GM23338 (cell line): ENCODE measurements at regions not wholly inside any gene's neighbourhood (a gene's known extent, or its start where the extent isn't known, plus 50 kb on each side); places are given as distances from the start of the nearest gene placed in this dataset.

Experiments used
- ATAC-seq: fragments of 200-7000 bp; cut with Tn5 transposase; 3 replicates; pipeline ENCODE4 v1.9.1; 2020
- DNase-seq: peaks from one replicate; pipeline ENCODE4 v3.0.0-alpha.2; 2015; ENCODE audit warnings: low spot score
- H2AFZ ChIP-seq: fragments of 200-600 bp; sonication (generic); 2 replicates; pipeline ENCODE4 v1.8.0; 2016; ENCODE audit warnings: antibody characterized with exemption, mild to moderate bottlenecking, moderate library complexity
- H3F3A ChIP-seq: fragments of 200-600 bp; sonication (generic); replicated peaks from 2 replicates; pipeline ENCODE4 v1.8.0; 2017; ENCODE audit warnings: antibody characterized with exemption, mixed run types, low read depth
- H3K27ac ChIP-seq: fragments of 200-600 bp; sonication (generic); 2 replicates; pipeline ENCODE4 v1.6.1; 2016; ENCODE audit warnings: low read depth
- H3K27me3 ChIP-seq: fragments of 200-600 bp; sonication (generic); 2 replicates; pipeline ENCODE4 v1.8.0; 2016; ENCODE audit warnings: mild to moderate bottlenecking, mixed run types, moderate library complexity; ENCODE audit not compliant: insufficient read depth
- H3K36me3 ChIP-seq: fragments of 200-600 bp; sonication (generic); 2 replicates; pipeline ENCODE4 v1.8.0; 2016; ENCODE audit warnings: mild to moderate bottlenecking; ENCODE audit not compliant: insufficient read depth
- H3K4me1 ChIP-seq: fragments of 200-600 bp; sonication (generic); 2 replicates; pipeline ENCODE4 v1.8.0; 2016; ENCODE audit warnings: mild to moderate bottlenecking, moderate library complexity; ENCODE audit not compliant: insufficient read depth
- H3K4me2 ChIP-seq: fragments of 200-600 bp; sonication (generic); 2 replicates; pipeline ENCODE4 v1.7.1; 2017; ENCODE audit warnings: mixed run types
- H3K4me3 ChIP-seq: fragments of 200-600 bp; sonication (generic); 2 replicates; pipeline ENCODE4 v1.6.1; 2016; ENCODE audit warnings: mixed run types
- H3K79me2 ChIP-seq: fragments of 200-600 bp; sonication (generic); replicated peaks from 2 replicates; pipeline ENCODE4 v1.8.0; 2017; ENCODE audit warnings: mild to moderate bottlenecking; ENCODE audit not compliant: insufficient read depth
- H3K9me2 ChIP-seq: fragments of 200-600 bp; sonication (generic); 2 replicates; pipeline ENCODE4 v1.8.0; 2017; ENCODE audit not compliant: insufficient read depth
- H4K20me1 ChIP-seq: fragments of 200-600 bp; sonication (generic); replicated peaks from 2 replicates; pipeline ENCODE4 v1.8.0; 2017; ENCODE audit warnings: mild to moderate bottlenecking; ENCODE audit not compliant: insufficient read depth
- H3K27ac Mint-ChIP-seq: 2 replicates; pipeline ENCODE4 v1.8.0; 2020; ENCODE audit warnings: inconsistent platforms, mild to moderate bottlenecking, moderate library complexity, mixed read lengths
- H3K27me3 Mint-ChIP-seq: 3 replicates; pipeline ENCODE4 v1.8.0; 2022; ENCODE audit warnings: low read depth, mild to moderate bottlenecking, moderate library complexity, mixed read lengths, inconsistent platforms; ENCODE audit not compliant: insufficient read depth, poor library complexity
- H3K36me3 Mint-ChIP-seq: 3 replicates; pipeline ENCODE4 v1.8.0; 2021; ENCODE audit warnings: low read depth, mild to moderate bottlenecking, inconsistent platforms, moderate library complexity, mixed read lengths
- H3K4me1 Mint-ChIP-seq: 3 replicates; pipeline ENCODE4 v1.8.0; 2020; ENCODE audit warnings: mild to moderate bottlenecking, inconsistent platforms, mixed read lengths
- H3K4me3 Mint-ChIP-seq: 3 replicates; pipeline ENCODE4 v1.8.0; 2021; ENCODE audit warnings: moderate library complexity, mild to moderate bottlenecking, inconsistent platforms, mixed read lengths
- H3K9me3 Mint-ChIP-seq: 3 replicates; pipeline ENCODE4 v1.8.0; 2020; ENCODE audit warnings: moderate library complexity, mild to moderate bottlenecking, inconsistent platforms, mixed read lengths
- EZH2 ChIP-seq: fragments of 200-600 bp; sonication (generic); IDR thresholded peaks from one replicate; pipeline ENCODE4 v1.8.0; 2017; ENCODE audit warnings: antibody characterized with exemption, mild to moderate bottlenecking, low read depth; ENCODE audit not compliant: unreplicated experiment
- EZH2phosphoT487 ChIP-seq: fragments of 200-600 bp; sonication (generic); IDR thresholded peaks from one replicate; pipeline ENCODE4 v1.8.1; 2018; ENCODE audit warnings: antibody characterized with exemption; ENCODE audit not compliant: unreplicated experiment
- NANOG ChIP-seq: IDR thresholded peaks from 2 replicates; pipeline ENCODE4 v1.6.1; 2016; ENCODE audit warnings: antibody characterized with exemption, borderline replicate concordance
- POLR2AphosphoS5 ChIP-seq: IDR thresholded peaks from 2 replicates; pipeline ENCODE4 v1.6.1; 2016; ENCODE audit warnings: antibody characterized with exemption, low read depth
- STAT1 ChIP-seq: IDR thresholded peaks from one replicate; pipeline ENCODE4 v1.6.1; 2016; ENCODE audit warnings: antibody characterized with exemption; ENCODE audit not compliant: unreplicated experiment
- ZNF114 ChIP-seq: fragments of 250-450 bp; sonication (Bioruptor Pico); IDR thresholded peaks from 2 replicates; pipeline ENCODE4 v1.5.0; 2020; ENCODE audit warnings: mild to moderate bottlenecking, moderate library complexity
- ZNF331 ChIP-seq: fragments of 250-450 bp; sonication (Bioruptor Pico); IDR thresholded peaks from 2 replicates; pipeline ENCODE4 v1.5.0; 2020; ENCODE audit warnings: low read depth, mild to moderate bottlenecking, moderate library complexity
- TF ChIP-seq, protein P1 (sequence below): IDR thresholded peaks from 2 replicates; pipeline ENCODE4 v1.6.1; 2016; ENCODE audit warnings: antibody characterized with exemption
- TF ChIP-seq, protein P2 (sequence below), 2 experiments: fragments of 200-600 bp in 1 of 2; sonication (generic) in 1 of 2; conservative IDR thresholded peaks; 2 replicates each; pipeline versions ENCODE4 v1.5.1 to v1.6.1; 2016 to 2017; ENCODE audit warnings: antibody characterized with exemption in 2 of 2, low read depth in 2 of 2, mild to moderate bottlenecking in 2 of 2, moderate library complexity in 1 of 2
- TF ChIP-seq, protein P3 (sequence below): fragments of 250-450 bp; sonication (Bioruptor Pico); IDR thresholded peaks from 2 replicates; pipeline ENCODE4 v1.5.0; 2020; ENCODE audit warnings: mild to moderate bottlenecking, moderate library complexity
- TF ChIP-seq, protein P4 (sequence below): IDR thresholded peaks from one replicate; pipeline ENCODE4 v1.6.1; 2018; ENCODE audit warnings: antibody characterized with exemption; ENCODE audit not compliant: unreplicated experiment

DNA sequence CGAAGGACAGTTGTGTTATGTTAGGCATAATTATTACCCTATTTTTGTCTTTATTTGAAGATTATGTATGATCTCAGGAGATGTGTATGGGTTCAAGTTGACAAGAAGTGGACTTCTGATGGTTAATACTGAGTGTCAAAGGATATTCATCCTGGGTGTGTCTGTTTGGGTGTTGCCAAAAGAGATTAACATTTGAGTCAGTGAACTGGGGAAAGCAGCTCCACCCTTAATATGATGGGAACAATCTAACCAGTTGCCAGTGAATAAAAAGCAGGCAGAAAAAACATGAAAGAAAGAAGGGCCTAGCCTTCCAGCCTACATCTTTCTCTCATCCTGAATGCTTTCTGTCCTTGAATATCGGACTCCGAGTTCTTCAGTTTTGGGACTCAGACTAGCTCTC, 332.6 kb downstream of the DTHD1 start:
- DNase-seq (no peak), ATAC-seq (no peak)
- Histone ChIP-seq H3K27me3 (no peaks in the 10 kb centered on the region), H3K4me2 (no peak overlapping the region), H3K27ac (no peak overlapping the region), H3K36me3 (no peaks in the 10 kb centered on the region), H3F3A (no peaks in the 10 kb centered on the region), H3K4me3 (no peak overlapping the region), H2AFZ (no peak overlapping the region), H3K4me1 (no peaks in the 10 kb centered on the region), H4K20me1 (no peaks in the 10 kb centered on the region), H3K9me2 (peaks cover 14% of the 10 kb centered on the region), H3K79me2 (no peaks in the 10 kb centered on the region)
- Mint-ChIP-seq H3K27me3 (no peaks in the 10 kb centered on the region), H3K36me3 (peaks cover 4% of the 10 kb centered on the region; the same call in 2 of the 3 replicates), H3K9me3 (peaks cover 9% of the 10 kb centered on the region), H3K4me3 (no peak overlapping the region), H3K27ac (no peak overlapping the region), H3K4me1 (no peaks in the 10 kb centered on the region)
- TF ChIP-seq POLR2AphosphoS5 (no peak), NANOG (no peak), EZH2phosphoT487 (no peak), EZH2 (no peak), ZNF331 (CRISPR knock-in tag) (no peak), STAT1 (no peak), ZNF114 (no peak)
- TF ChIP-seq, protein P1, sequence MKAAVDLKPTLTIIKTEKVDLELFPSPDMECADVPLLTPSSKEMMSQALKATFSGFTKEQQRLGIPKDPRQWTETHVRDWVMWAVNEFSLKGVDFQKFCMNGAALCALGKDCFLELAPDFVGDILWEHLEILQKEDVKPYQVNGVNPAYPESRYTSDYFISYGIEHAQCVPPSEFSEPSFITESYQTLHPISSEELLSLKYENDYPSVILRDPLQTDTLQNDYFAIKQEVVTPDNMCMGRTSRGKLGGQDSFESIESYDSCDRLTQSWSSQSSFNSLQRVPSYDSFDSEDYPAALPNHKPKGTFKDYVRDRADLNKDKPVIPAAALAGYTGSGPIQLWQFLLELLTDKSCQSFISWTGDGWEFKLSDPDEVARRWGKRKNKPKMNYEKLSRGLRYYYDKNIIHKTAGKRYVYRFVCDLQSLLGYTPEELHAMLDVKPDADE: no peak
- TF ChIP-seq, protein P2, sequence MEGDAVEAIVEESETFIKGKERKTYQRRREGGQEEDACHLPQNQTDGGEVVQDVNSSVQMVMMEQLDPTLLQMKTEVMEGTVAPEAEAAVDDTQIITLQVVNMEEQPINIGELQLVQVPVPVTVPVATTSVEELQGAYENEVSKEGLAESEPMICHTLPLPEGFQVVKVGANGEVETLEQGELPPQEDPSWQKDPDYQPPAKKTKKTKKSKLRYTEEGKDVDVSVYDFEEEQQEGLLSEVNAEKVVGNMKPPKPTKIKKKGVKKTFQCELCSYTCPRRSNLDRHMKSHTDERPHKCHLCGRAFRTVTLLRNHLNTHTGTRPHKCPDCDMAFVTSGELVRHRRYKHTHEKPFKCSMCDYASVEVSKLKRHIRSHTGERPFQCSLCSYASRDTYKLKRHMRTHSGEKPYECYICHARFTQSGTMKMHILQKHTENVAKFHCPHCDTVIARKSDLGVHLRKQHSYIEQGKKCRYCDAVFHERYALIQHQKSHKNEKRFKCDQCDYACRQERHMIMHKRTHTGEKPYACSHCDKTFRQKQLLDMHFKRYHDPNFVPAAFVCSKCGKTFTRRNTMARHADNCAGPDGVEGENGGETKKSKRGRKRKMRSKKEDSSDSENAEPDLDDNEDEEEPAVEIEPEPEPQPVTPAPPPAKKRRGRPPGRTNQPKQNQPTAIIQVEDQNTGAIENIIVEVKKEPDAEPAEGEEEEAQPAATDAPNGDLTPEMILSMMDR (conservative IDR thresholded peaks at IDR 0.05; ENCODE audit: low read depth in 2 of 2): no peak
- TF ChIP-seq, protein P3, sequence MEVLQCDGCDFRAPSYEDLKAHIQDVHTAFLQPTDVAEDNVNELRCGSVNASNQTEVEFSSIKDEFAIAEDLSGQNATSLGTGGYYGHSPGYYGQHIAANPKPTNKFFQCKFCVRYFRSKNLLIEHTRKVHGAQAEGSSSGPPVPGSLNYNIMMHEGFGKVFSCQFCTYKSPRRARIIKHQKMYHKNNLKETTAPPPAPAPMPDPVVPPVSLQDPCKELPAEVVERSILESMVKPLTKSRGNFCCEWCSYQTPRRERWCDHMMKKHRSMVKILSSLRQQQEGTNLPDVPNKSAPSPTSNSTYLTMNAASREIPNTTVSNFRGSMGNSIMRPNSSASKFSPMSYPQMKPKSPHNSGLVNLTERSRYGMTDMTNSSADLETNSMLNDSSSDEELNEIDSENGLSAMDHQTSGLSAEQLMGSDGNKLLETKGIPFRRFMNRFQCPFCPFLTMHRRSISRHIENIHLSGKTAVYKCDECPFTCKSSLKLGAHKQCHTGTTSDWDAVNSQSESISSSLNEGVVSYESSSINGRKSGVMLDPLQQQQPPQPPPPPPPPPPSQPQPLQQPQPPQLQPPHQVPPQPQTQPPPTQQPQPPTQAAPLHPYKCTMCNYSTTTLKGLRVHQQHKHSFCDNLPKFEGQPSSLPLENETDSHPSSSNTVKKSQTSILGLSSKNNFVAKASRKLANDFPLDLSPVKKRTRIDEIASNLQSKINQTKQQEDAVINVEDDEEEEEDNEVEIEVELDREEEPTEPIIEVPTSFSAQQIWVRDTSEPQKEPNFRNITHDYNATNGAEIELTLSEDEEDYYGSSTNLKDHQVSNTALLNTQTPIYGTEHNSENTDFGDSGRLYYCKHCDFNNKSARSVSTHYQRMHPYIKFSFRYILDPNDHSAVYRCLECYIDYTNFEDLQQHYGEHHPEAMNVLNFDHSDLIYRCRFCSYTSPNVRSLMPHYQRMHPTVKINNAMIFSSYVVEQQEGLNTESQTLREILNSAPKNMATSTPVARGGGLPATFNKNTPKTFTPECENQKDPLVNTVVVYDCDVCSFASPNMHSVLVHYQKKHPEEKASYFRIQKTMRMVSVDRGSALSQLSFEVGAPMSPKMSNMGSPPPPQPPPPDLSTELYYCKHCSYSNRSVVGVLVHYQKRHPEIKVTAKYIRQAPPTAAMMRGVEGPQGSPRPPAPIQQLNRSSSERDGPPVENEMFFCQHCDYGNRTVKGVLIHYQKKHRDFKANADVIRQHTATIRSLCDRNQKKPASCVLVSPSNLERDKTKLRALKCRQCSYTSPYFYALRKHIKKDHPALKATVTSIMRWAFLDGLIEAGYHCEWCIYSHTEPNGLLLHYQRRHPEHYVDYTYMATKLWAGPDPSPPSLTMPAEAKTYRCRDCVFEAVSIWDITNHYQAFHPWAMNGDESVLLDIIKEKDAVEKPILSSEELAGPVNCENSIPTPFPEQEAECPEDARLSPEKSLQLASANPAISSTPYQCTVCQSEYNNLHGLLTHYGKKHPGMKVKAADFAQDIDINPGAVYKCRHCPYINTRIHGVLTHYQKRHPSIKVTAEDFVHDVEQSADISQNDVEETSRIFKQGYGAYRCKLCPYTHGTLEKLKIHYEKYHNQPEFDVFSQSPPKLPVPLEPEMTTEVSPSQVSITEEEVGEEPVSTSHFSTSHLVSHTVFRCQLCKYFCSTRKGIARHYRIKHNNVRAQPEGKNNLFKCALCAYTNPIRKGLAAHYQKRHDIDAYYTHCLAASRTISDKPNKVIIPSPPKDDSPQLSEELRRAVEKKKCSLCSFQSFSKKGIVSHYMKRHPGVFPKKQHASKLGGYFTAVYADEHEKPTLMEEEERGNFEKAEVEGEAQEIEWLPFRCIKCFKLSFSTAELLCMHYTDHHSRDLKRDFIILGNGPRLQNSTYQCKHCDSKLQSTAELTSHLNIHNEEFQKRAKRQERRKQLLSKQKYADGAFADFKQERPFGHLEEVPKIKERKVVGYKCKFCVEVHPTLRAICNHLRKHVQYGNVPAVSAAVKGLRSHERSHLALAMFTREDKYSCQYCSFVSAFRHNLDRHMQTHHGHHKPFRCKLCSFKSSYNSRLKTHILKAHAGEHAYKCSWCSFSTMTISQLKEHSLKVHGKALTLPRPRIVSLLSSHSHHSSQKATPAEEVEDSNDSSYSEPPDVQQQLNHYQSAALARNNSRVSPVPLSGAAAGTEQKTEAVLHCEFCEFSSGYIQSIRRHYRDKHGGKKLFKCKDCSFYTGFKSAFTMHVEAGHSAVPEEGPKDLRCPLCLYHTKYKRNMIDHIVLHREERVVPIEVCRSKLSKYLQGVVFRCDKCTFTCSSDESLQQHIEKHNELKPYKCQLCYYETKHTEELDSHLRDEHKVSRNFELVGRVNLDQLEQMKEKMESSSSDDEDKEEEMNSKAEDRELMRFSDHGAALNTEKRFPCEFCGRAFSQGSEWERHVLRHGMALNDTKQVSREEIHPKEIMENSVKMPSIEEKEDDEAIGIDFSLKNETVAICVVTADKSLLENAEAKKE (CRISPR knock-in tag): no peak
- TF ChIP-seq, protein P4, sequence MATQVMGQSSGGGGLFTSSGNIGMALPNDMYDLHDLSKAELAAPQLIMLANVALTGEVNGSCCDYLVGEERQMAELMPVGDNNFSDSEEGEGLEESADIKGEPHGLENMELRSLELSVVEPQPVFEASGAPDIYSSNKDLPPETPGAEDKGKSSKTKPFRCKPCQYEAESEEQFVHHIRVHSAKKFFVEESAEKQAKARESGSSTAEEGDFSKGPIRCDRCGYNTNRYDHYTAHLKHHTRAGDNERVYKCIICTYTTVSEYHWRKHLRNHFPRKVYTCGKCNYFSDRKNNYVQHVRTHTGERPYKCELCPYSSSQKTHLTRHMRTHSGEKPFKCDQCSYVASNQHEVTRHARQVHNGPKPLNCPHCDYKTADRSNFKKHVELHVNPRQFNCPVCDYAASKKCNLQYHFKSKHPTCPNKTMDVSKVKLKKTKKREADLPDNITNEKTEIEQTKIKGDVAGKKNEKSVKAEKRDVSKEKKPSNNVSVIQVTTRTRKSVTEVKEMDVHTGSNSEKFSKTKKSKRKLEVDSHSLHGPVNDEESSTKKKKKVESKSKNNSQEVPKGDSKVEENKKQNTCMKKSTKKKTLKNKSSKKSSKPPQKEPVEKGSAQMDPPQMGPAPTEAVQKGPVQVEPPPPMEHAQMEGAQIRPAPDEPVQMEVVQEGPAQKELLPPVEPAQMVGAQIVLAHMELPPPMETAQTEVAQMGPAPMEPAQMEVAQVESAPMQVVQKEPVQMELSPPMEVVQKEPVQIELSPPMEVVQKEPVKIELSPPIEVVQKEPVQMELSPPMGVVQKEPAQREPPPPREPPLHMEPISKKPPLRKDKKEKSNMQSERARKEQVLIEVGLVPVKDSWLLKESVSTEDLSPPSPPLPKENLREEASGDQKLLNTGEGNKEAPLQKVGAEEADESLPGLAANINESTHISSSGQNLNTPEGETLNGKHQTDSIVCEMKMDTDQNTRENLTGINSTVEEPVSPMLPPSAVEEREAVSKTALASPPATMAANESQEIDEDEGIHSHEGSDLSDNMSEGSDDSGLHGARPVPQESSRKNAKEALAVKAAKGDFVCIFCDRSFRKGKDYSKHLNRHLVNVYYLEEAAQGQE: no peak
